ENCODE measurements at regions not wholly inside any gene's neighbourhood (a gene's known extent, or its start where the extent isn't known, plus 50 kb on each side); places are given as distances from the start of the nearest gene placed in this dataset.

DNA sequence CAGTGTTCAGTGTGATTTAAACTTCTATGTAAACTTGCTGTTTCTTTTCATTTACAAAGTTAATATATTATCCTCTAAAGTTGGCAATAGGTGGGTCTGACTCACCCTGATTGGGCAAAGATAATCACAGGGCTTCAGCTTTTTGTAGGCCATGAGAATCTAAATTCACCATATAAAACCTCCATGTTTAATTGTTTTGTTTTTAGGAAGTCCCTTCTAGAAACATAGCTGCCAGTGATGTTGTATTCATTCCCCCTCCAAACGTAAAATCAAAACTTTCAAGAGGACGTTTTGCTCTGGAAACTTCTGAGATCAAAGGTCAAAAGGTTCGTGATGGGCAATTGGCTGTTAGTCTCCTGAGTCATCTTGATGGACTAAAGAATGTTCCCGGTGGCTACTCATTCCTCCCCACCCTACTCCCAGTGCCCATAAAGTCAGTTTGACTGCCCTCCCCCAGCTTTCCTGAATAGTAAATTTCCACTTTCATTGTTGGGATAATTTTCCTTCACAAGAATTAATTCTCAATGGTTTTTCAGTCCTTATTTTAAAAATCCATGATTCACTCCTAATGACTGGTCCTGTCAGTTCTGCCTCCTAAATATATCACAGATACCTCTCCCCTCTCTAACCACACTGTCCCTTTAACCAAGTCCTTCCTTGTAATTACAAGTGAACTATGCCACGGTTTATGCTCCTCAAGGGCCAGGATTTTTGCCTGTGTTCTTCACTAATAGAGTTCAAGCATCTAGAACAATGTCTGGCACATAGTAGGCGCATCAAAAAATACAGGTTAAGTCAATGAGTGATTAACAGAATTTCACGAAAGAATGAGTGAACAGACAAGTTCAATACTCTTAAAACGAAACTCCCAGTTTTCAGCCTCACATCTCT, 164.4 kb upstream of the VRK2 start:
- POLR2A ChIA-PET: no interaction called here

DNA sequence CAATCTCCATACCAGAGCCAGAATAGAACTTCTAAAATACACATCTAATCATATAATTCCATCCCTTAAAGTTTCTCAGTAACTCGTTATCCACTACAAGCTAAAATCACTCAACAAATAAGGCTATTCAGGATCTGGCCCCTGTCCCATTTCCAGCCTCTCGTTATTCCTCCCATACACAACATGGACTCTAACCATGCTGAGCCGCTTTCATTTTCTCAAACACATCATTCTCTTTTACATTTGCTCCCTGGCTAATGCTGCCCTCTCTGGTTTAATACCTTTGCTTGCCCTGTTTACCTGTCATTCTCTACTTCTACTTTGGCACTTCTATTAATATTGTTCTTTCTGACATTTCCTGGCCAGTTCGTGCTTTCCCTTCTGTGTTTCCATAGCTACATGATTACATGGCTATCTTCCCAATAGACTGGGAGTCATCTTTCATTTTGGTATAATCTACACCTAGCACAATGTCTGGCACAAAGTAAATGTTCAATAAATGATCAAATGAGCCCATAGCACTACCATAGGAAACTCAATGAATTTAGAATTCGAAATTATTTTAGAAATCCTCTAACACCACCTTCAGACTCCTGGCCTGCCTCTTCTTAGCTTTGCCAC, 163.6 kb upstream of the VRK2 start:
- POLR2A ChIA-PET: no interaction called here

More for the DNA sequence above, 164.4 kb upstream of the VRK2 start:
- CTCF ChIA-PET: no interaction called here

DNA sequence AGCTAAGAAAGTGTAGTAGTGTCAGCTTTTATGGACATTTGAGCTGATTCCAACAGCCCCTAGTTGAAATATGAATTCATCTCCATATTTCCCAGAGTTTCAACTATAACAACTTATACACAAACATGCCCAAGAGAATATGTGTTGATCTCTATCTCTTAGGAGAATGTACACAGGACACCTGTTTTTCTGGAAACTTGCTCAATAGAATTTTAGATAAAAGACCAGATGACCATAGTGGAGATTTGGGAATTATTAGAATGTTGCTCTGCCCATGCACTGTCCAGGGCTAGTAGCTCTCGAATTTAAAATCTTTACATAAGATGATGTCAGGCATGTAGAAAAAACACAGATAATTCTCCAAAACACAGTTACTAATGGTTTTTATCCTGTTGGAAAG, 162.3 kb upstream of the VRK2 start:
- ChIA-PET POLR2A (no interaction called here), CTCF (no interaction called here)

More for the DNA sequence above, 163.6 kb upstream of the VRK2 start:
- CTCF ChIA-PET: no interaction called here

DNA sequence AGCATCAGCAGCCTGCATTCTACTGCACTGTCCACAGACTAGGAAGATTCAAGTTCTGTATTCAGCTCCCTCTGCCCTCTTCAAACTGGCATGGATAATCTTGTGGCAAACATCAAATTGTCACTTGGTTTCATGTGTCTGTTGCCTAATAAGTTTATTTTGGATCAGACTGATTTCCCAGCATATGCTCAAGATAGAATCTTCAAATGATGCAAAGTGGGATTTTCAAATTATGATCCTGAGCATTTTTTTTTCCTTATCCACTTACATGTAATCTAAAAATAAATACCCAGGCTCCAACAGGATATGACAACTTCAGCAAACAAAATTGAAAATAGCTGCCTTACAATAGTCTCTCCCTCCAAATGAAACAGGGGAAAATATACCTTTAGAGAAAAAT, 160.9 kb upstream of the VRK2 start:
- ChIA-PET CTCF (no interaction called here), POLR2A (no interaction called here)

DNA sequence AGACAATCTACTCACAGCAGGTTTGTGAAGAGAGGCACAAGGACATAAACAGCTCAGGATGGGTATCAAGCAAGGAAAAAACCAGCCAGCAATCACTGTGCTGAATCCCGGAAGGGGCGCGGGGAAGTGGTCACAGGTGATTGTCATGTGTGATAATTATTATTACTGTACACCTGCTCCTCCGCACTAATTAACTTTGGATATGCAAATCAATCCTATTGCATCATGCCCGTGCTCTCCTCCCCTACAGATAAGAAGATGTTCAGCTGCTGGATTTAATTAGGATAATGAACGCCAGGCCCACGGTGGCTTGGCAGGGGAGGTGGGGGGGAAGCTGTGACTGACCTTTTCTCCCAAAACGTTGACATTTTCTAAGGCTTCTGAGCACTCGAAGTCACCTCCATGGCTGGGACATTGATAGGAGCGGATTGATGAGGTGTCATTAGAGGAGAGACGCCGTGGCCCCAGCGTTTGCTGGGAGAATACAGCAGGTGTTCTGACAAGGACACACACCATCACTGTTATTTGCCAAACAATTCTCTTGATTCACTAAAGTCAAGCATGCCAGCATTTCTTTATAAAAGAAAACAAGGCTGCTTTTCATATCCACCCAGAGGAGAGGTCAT, 160.3 kb upstream of the VRK2 start:
- POLR2A ChIA-PET: no interaction called here
- CTCF ChIA-PET: no interaction called here

DNA sequence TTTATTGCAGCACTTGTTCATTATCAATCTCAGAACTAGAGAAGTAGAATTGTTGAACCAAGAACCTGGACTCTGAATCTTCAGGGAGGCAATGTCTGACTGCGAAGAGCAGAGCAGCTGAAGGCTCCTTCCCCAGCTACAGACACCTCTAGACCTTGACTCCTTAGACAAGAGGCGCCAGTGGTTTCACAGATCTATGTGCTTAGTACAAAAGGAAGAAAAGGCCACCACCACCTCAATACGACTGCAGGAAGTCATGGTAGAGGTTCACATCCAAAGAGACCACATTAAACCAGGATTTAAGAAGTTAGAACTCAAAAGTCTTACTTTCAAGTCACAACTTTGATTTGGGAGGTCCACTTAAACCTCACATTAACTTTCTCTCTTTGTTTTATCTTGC, 158.1 kb upstream of the VRK2 start:
- ChIA-PET CTCF (no interaction called here), POLR2A (no interaction called here)

DNA sequence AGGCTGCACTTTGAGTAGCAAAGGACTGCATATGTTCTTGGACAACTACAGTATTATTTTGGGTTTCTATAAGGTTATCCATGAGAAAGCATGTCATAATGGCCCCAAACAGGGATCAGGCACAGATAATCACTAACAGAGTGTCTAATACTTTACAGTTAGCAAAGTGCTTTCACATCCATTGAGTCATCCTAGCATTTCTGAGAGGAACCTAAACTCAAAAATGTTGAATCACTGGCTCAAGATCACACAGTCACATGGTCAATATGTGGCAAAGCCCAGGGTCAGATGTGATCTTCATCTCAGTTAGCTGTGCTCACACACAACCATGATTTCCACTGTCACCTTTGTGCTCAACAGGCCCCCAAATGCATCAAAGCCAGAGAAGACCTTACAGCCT, 156.1 kb upstream of the VRK2 start:
- CTCF ChIA-PET: no interaction called here

DNA sequence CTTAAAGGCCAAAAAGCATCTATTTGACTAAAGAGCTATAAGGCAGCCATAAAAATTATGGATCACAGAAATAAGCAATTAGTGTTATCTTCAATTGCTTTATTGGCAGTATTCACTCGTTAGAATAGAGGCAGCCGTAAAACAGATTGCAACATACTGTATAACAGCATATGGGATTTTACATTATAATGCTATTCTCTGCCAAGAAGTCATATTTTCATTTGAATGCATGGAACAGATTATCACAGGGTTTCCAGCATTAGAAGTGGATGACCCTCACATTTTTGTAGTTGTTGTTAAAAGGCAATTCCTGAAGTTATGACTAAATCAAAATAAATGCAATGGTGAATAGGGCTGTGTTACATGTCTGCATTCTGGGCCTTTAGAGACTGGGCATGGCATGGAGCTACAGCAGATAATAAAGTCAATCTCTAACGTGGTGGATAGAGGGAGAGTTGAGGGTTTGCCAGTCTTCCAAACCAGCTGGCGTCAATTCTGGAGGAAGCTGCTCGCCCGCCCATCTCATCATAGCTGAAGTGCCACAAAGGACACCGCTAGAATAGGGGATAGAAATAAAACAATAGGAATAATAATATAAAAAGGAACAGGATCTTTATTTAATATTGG, 155.4 kb upstream of the VRK2 start:
- ChIA-PET POLR2A (no interaction called here), CTCF (no interaction called here)

More for the DNA sequence above, 156.1 kb upstream of the VRK2 start:
- POLR2A ChIA-PET: no interaction called here

DNA sequence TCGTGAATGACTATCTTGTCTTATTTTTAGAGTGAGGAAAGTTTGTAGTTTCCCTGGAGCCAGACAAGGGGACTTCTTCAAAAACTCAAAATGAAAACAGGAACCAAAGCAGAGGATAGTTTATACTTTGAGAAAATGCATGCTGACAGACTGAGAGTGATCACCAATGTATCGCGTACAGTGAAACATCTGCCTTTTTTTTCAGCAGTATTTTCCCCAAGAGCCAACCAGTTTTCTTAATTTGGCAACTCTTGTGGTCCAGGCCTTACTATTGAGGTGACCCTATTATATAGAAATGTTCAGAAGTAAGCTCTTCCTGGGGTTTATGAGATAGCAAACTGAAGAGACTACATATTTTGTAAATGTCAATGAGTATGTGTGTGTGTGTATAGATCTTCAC, 153.7 kb upstream of the VRK2 start:
- CTCF ChIA-PET: no interaction called here

DNA sequence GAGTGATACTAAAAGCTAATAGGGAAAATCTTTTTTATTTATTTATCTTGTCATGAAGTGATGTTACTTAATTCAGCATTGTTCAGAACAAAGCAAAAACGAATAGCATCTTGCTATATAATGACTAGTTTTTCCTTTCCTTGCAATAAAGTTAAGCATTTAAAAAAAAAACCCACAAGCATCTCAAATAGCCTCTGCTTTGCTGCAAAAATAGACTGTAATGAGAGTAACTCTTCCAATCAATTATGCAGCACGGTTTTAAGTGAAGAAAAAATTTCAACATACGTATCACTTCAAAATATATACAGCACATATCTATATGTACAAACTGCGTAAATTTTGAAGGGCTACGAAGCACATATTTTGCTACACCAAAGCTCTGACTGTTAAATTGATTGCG, 153.3 kb upstream of the VRK2 start:
- ChIA-PET POLR2A (no interaction called here), CTCF (no interaction called here)

More for the DNA sequence above, 153.7 kb upstream of the VRK2 start:
- POLR2A ChIA-PET: no interaction called here

DNA sequence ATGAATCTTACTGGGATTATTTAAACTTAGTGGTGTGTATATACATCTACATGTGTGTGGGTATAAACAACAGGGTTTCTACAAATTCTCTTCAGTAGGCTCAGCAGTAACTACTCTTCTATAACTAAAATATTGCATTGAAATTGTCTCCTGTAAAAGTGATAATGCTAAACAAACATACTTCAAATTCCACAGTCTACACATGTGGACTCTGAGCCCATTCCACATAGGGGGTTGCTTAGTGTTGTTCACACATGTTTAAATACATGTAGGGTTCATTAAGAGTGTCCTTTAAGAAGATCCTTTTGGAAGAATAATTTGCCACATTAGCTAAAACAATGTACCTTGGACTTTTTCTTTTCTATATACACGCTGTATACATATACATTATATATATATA, 152.8 kb upstream of the VRK2 start:
- ChIA-PET CTCF (no interaction called here), POLR2A (no interaction called here)

DNA sequence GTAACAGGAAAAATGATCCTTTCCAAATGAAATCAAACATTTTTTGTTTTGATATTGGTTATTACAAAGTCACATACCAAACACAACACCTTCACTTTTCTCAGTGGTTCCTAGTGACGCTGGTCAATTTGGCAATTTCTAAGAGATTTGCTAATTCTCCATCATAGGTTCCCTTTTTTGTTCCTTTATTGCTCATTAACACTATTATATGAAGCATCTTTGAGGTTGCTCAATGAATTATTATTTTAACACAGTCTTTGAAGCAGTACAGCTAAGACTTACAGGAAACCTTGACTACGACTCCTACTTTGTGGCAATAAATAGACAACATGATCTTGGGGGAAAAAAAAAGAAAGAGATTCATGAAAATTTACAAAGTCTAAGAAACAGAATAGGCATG, 152.2 kb upstream of the VRK2 start:
- POLR2A ChIA-PET: no interaction called here
- CTCF ChIA-PET: no interaction called here

DNA sequence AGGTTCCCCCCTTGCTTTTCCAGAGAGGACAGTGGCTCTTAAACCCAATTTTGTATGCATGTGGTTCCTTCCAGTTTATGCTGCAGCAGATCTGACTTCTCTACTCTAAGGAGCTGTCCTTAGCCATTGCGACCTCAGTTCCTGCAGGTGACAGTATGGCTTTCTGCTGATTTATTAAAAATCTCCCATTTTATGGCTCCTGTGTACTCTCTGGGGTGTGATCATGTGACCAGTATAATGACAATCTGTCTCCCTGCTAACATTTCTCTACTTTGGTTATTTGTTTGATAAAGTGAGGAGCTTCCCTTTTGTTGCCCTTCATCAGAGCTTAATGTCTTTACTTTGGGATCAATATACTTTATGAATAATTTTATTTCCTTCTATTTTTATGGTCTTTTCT, 148.7 kb upstream of the VRK2 start:
- CTCF ChIA-PET: no interaction called here
- POLR2A ChIA-PET: no interaction called here

DNA sequence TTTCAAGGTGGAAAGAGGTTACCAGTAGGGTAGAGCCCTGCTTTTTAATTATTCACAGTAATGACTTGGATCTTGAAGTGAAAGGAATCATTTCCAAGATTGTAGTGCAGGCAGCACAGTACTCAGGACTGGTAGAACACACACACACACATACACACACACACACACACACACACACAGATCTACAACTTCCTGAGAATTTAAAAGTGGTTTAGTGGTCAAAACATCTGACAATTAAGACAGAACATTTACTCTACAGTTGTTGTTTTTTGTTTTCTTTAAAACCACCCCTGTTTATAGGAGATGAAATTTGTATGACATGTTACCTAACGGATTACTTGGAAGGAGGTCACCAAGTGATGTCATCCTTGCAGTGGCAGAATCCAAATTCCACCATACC, 146.7 kb upstream of the VRK2 start:
- POLR2A ChIA-PET: no interaction called here
- CTCF ChIA-PET: no interaction called here

DNA sequence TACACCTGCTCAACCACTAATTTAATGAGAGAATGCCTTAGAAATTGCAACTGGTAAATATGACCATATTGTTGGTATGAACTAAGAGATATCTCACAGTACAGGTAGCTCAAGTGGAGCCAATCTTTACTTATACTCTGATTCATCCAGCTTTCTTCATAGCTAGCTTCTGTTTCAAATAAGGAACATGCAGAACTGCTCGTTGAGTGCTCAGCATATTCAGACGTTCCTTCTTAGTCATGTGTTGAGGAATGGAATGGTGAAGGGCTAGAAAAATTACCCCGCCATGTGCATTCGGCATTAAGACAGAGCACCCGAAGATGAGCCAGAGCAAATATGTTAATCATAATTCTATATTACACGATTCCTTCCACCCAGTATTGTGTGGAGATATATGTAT, 144.0 kb upstream of the VRK2 start:
- ChIA-PET POLR2A (no interaction called here), CTCF (no interaction called here)

DNA sequence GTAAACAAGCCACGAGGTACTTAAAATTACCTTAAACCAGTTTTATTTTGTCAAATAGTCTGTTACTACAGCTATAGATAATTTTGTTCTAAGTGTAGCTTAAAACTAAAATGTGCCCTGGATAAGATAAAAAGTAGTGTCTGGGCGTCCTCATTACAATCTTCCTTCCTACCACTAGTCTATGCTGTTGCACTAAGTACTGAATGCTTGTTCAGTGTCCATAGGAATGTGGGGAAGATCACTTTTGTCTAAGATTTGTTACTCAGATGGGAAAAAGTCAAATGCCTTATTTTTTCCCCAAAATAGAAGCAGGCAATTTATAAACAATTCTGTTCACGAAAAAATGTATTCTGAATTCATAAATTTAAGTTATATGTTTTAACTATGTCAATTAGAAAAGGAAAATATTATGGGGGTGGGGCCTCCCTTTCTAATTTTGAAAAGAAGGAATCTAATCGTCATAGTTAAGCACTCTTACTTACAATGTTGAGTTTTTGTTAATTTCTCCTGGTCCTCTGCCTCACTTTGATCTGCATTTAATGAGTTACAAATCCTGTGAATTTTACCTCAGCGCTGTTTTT, 140.4 kb upstream of the VRK2 start:
- POLR2A ChIA-PET: no interaction called here
- CTCF ChIA-PET: interaction anchor here (0.6 kb wide), 1 partner anchor 495 kb away, joined by 3 read pairs; no protein-coding TSS in a partner anchor

DNA sequence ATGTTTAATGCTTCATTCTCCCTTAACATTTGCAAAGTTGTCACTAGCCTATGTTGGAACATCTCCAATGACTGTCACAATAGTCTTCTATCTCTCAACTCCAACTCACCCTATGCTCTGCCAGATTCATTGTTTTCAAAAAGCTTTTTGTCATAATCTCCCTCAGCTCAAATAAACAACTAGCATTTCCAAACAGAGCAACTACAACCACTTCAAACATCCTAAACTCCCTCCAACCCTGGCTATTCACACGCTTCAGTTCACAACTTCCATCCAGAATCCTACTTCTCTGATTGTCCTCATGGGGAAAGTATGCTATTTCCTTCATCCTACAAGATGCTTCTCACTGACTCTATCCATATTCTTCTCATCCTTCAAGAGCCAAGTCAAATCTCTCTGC, 139.2 kb upstream of the VRK2 start:
- ChIA-PET CTCF (no interaction called here), POLR2A (no interaction called here)

DNA sequence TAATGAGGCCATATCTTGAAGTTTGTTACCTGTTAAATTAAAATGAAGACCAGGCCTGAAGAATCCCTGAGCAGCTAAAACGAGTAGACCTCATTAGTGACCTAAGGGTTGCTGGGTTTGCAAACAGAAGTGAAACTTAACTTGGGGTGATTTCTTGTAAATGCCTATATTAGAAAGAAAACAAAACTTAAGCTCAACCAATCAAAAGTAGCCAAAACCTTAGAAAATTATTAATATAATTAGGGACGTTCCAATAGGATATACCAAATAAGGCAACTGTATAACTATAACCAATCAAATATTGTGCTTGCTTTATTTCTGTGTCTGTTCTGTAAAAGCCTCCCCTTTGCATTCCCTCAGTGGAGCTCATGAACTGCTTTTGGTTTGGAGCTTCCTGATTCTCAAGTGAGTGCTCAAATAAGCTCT, 137.9 kb upstream of the VRK2 start:
- POLR2A ChIA-PET: no interaction called here

DNA sequence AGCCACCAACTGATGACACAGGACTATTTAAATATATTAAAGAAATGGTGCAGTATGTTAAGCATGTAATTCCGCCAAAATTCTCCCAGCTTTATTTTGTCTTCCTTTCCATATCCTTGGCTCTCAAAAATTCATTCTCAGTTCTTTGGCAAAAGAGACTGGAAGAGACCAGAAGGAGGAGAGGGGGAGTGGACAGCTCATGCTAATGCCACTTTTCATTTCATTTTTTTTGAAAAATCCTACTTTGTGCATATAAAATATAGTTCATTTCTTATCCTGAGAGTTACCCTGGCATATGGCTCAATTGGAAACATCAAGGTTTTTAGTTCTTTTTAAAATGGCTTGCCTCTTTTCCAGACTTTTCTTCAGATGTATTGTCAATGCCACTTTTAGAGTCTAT, 128.5 kb upstream of the VRK2 start:
- POLR2A ChIA-PET: no interaction called here

More for the DNA sequence above, 137.9 kb upstream of the VRK2 start:
- CTCF ChIA-PET: no interaction called here

DNA sequence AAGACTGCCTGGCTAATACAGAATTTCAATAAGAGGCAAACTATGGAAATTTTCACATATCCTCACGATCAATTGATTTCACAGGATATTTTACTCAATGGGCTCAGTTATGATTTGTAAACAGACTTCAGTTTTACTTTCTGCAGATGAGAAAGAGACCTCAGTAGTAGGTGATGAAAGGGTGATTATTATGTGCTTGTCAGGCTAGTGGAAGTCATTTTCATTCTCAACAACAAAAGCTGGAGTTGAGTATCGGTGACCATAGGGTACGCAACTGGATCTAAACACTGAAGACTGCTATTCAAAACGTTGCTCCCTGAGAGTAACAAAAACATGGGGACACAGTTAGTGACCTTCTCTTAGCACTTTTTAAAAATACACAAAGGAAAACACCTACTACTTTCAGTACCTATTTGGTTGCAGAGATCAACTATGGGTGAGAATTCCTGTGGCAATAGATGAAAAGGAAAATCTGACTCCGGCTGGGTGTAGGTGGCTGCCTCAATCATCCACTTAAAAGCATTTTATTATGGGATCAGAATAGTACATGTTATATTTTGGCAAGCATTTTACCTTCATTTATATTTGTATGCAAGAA, 126.2 kb upstream of the VRK2 start:
- POLR2A ChIA-PET: no interaction called here
- CTCF ChIA-PET: no interaction called here

More for the DNA sequence above, 128.5 kb upstream of the VRK2 start:
- CTCF ChIA-PET: no interaction called here

Data from activated CD8-positive, alpha-beta memory T cell treated with anti-CD3 and anti-CD28 coated beads for 36 hours (primary cell).